HEK293 (cell line): ENCODE measurements at regions not wholly inside any gene's neighbourhood (a gene's known extent, or its start where the extent isn't known, plus 50 kb on each side); places are given as distances from the start of the nearest gene placed in this dataset.

Experiments
- CTCF ChIA-PET: fragments of 350-600 bp; formaldehyde crosslinking; extraction: SDS; loops from one replicate; lab custom pipeline; 2021; ENCODE audit warnings: antibody characterized with exemption; lab: Yijun Ruan, JAX
- POLR2A ChIA-PET: fragments of 300-600 bp; formaldehyde crosslinking; extraction: SDS; loops from one replicate; lab custom pipeline; 2020; ENCODE audit warnings: antibody characterized with exemption, inconsistent platforms; lab: Yijun Ruan, JAX
- H3K27ac ChIP-seq: fragments of 200-500 bp; sonication (Bioruptor generic); 2 replicates; pipeline ENCODE4 v1.5.1; 2014; ENCODE audit warnings: low read depth, low read length, control low read depth, inconsistent platforms; ENCODE audit errors: extremely low read depth
- H3K36me3 ChIP-seq, 2 experiments: fragments of 200-500 bp in 1 of 2; sonication (Bioruptor generic) in 1 of 2; 1 replicate in 1 of 2; 2 replicates in 1 of 2; pipeline ENCODE4 v1.5.1; 2014 to 2017; ENCODE audit warnings: inconsistent platforms in 2 of 2, low read length in 2 of 2; ENCODE audit not compliant: control insufficient read depth in 2 of 2, insufficient read depth in 1 of 2
- H3K4me1 ChIP-seq: fragments of 200-500 bp; sonication (Bioruptor generic); 2 replicates; pipeline ENCODE4 v1.5.1; 2014; ENCODE audit warnings: mild to moderate bottlenecking, low read length, inconsistent platforms; ENCODE audit not compliant: control insufficient read depth, insufficient read depth
- H3K4me3 ChIP-seq: 2 replicates; pipeline ENCODE4 v1.5.1; 2011; ENCODE audit warnings: low read depth, mild to moderate bottlenecking, control low read depth, low read length, moderate library complexity
- H3K9me3 ChIP-seq: fragments of 200-500 bp; sonication (Bioruptor generic); 2 replicates; pipeline ENCODE4 v1.5.1; 2014; ENCODE audit warnings: low read depth, low read length, inconsistent platforms; ENCODE audit not compliant: control insufficient read depth, insufficient read depth
- BCL11A ChIP-seq: fragments of 450-650 bp; formaldehyde crosslinking; IDR thresholded peaks from 2 replicates; pipeline ENCODE4 v1.5.1; 2016; ENCODE audit warnings: low read depth, missing biosample characterization, missing genetic modification characterization
- GLIS1 ChIP-seq: fragments of 450-650 bp; formaldehyde crosslinking; IDR thresholded peaks from 2 replicates; pipeline ENCODE4 v1.5.1; 2016; ENCODE audit warnings: missing biosample characterization, missing genetic modification characterization
- INSM2 ChIP-seq: fragments of 450-650 bp; formaldehyde crosslinking; IDR thresholded peaks from 2 replicates; pipeline ENCODE4 v1.5.1; 2016; ENCODE audit warnings: missing biosample characterization, missing genetic modification characterization
- KLF1 ChIP-seq: fragments of 450-650 bp; formaldehyde crosslinking; IDR thresholded peaks from 2 replicates; pipeline ENCODE4 v1.5.1; 2016; ENCODE audit warnings: missing biosample characterization, missing genetic modification characterization
- KLF16 ChIP-seq: fragments of 450-650 bp; formaldehyde crosslinking; IDR thresholded peaks from 2 replicates; pipeline ENCODE4 v1.5.1; 2017; ENCODE audit warnings: missing biosample characterization, missing genetic modification characterization
- OSR2 ChIP-seq: fragments of 450-650 bp; formaldehyde crosslinking; IDR thresholded peaks from 2 replicates; pipeline ENCODE4 v1.5.1; 2016; ENCODE audit warnings: missing biosample characterization, missing genetic modification characterization
- PATZ1 ChIP-seq: fragments of 450-650 bp; formaldehyde crosslinking; IDR thresholded peaks from 2 replicates; pipeline ENCODE4 v1.5.1; 2016; ENCODE audit warnings: missing biosample characterization, missing genetic modification characterization
- SCRT2 ChIP-seq: fragments of 450-650 bp; formaldehyde crosslinking; IDR thresholded peaks from 2 replicates; pipeline ENCODE4 v1.5.1; 2016; ENCODE audit warnings: missing biosample characterization, missing genetic modification characterization
- TRIM28 ChIP-seq: IDR thresholded peaks from 2 replicates; pipeline ENCODE4 v1.6.1; 2011; ENCODE audit warnings: low read length, control low read depth, borderline replicate concordance
- ZBTB21 ChIP-seq: fragments of 450-650 bp; formaldehyde crosslinking; IDR thresholded peaks from 2 replicates; pipeline ENCODE4 v1.5.1; 2017; ENCODE audit warnings: missing biosample characterization, missing genetic modification characterization
- ZBTB48 ChIP-seq: fragments of 450-650 bp; formaldehyde crosslinking; IDR thresholded peaks from 2 replicates; pipeline ENCODE4 v1.5.1; 2016; ENCODE audit warnings: missing biosample characterization, missing genetic modification characterization
- ZFHX2 ChIP-seq: fragments of 450-650 bp; formaldehyde crosslinking; conservative IDR thresholded peaks from 2 replicates; pipeline ENCODE4 v1.5.1; 2016; ENCODE audit warnings: missing biosample characterization, missing genetic modification characterization
- ZFP69B ChIP-seq: fragments of 450-650 bp; formaldehyde crosslinking; IDR thresholded peaks from 2 replicates; pipeline ENCODE4 v1.5.1; 2016; ENCODE audit warnings: missing biosample characterization, missing genetic modification characterization
- ZNF174 ChIP-seq: fragments of 450-650 bp; formaldehyde crosslinking; IDR thresholded peaks from 2 replicates; pipeline ENCODE4 v1.5.0; 2017; ENCODE audit warnings: missing biosample characterization, mild to moderate bottlenecking, missing genetic modification characterization
- ZNF23 ChIP-seq: fragments of 450-650 bp; formaldehyde crosslinking; IDR thresholded peaks from 2 replicates; pipeline ENCODE4 v1.5.1; 2016; ENCODE audit warnings: missing biosample characterization, missing genetic modification characterization, borderline replicate concordance
- ZNF24 ChIP-seq: fragments of 450-650 bp; formaldehyde crosslinking; IDR thresholded peaks from 2 replicates; pipeline ENCODE4 v1.5.1; 2016; ENCODE audit warnings: missing biosample characterization, missing genetic modification characterization
- ZNF423 ChIP-seq: fragments of 450-650 bp; formaldehyde crosslinking; IDR thresholded peaks from 2 replicates; pipeline ENCODE4 v1.5.1; 2016; ENCODE audit warnings: missing biosample characterization, missing genetic modification characterization
- ZNF449 ChIP-seq: fragments of 450-650 bp; formaldehyde crosslinking; IDR thresholded peaks from 2 replicates; pipeline ENCODE4 v1.5.1; 2017; ENCODE audit warnings: missing biosample characterization, mild to moderate bottlenecking, missing genetic modification characterization, moderate library complexity
- ZNF561 ChIP-seq: fragments of 450-650 bp; IDR thresholded peaks from 2 replicates; pipeline ENCODE4 v1.5.1; 2018; ENCODE audit warnings: missing biosample characterization, missing genetic modification characterization, borderline replicate concordance
- ZNF580 ChIP-seq: fragments of 450-650 bp; formaldehyde crosslinking; IDR thresholded peaks from 2 replicates; pipeline ENCODE4 v1.5.1; 2016; ENCODE audit warnings: missing biosample characterization, missing genetic modification characterization
- ZNF600 ChIP-seq: fragments of 450-650 bp; formaldehyde crosslinking; IDR thresholded peaks from 2 replicates; pipeline ENCODE4 v1.5.1; 2016; ENCODE audit warnings: missing biosample characterization, missing genetic modification characterization
- ZNF629 ChIP-seq: fragments of 450-650 bp; formaldehyde crosslinking; IDR thresholded peaks from 2 replicates; pipeline ENCODE4 v1.5.1; 2017; ENCODE audit warnings: missing biosample characterization, missing genetic modification characterization
- ZNF777 ChIP-seq: fragments of 450-650 bp; formaldehyde crosslinking; IDR thresholded peaks from 2 replicates; pipeline ENCODE4 v1.5.1; 2017; ENCODE audit warnings: missing biosample characterization, missing genetic modification characterization, borderline replicate concordance
- ZNF785 ChIP-seq: fragments of 450-650 bp; formaldehyde crosslinking; IDR thresholded peaks from 2 replicates; pipeline ENCODE4 v1.5.1; 2016; ENCODE audit warnings: missing biosample characterization, missing genetic modification characterization
- ZSCAN4 ChIP-seq: fragments of 450-650 bp; formaldehyde crosslinking; IDR thresholded peaks from 2 replicates; pipeline ENCODE4 v1.5.1; 2017; ENCODE audit warnings: missing biosample characterization, missing genetic modification characterization
- ZXDB ChIP-seq: fragments of 450-650 bp; formaldehyde crosslinking; IDR thresholded peaks from 2 replicates; pipeline ENCODE4 v1.5.1; 2016; ENCODE audit warnings: missing biosample characterization, missing genetic modification characterization

- POLR2A ChIA-PET, result interaction anchor here (1.4 kb wide), 1 partner anchor 172 kb away, joined by 3 read pairs; no protein-coding TSS in a partner anchor
- CTCF ChIA-PET, result interaction anchor here (0.6 to 20.2 kb wide), 11 partner anchors 8 to 200 kb away, joined by 3 to 593 read pairs (median 4); no protein-coding TSS in a partner anchor
- Histone ChIP-seq H3K27ac (no peak overlapping the region; the same call in 1 of the 2 replicates), H3K4me1 (peaks cover 14% of the 10 kb centered on the region), H3K9me3 (no peaks in the 10 kb centered on the region), H3K36me3 (no peaks in the 10 kb centered on the region), H3K4me3 (no peak overlapping the region)
- TF ChIP-seq ZNF580 (tag by site-specific recombination) (no peak), GLIS1 (tag by site-specific recombination) (peak; percentile 18; the same call in 1 of the 2 replicates), ZNF23 (tag by site-specific recombination) (no peak), ZNF785 (tag by site-specific recombination) (no peak)
Observed at GRCh38 chr1:201712387-201713085, 116.4 kb upstream of the IPO9 start.

GRCh38 chr1:201713086-201713810, 115.7 kb upstream of the IPO9 start:
- Histone ChIP-seq H3K4me1 (peaks cover 14% of the 10 kb centered on the region), H3K36me3 (peaks cover 0 to 1% of the 10 kb centered on the region in 2 experiments; a peak in 1 of 3 replicates), H3K9me3 (no peaks in the 10 kb centered on the region), H3K27ac (peak overlapping the region; percentile 20; the same call in 1 of the 2 replicates), H3K4me3 (no peak overlapping the region)
- ChIA-PET POLR2A (interaction anchor here (1.4 kb wide), 1 partner anchor 173 kb away, joined by 3 read pairs; no protein-coding TSS in a partner anchor), CTCF (interaction anchor here (0.5 to 20.2 kb wide), 12 partner anchors 9 to 407 kb away, joined by 3 to 593 read pairs (median 4); no protein-coding TSS in a partner anchor)
- TF ChIP-seq ZBTB48 (tag by site-specific recombination), result peak; percentile 38
- TF ChIP-seq ZNF777 (tag by site-specific recombination), result no peak
- TF ChIP-seq TRIM28, result peak; percentile 57; the same call in 1 of the 2 replicates
- TF ChIP-seq SCRT2, result peak; percentile 57; the same call in 1 of the 2 replicates
- TF ChIP-seq ZSCAN4 (tag by site-specific recombination), result no peak
- TF ChIP-seq ZFHX2 (tag by site-specific recombination), result peak; percentile 79
- peak; percentile 53; the same call in 1 of the 2 replicates for TF ChIP-seq ZXDB (tag by site-specific recombination)
- peak; percentile 29; the same call in 1 of the 2 replicates for TF ChIP-seq OSR2
- peak; percentile 75 for TF ChIP-seq ZBTB21 (tag by site-specific recombination)
- peak; percentile 78 for TF ChIP-seq ZFP69B (tag by site-specific recombination)
- no peak for TF ChIP-seq ZNF423 (tag by site-specific recombination)
- no peak for TF ChIP-seq ZNF174
- peak; percentile 71; the same call in 1 of the 2 replicates for TF ChIP-seq BCL11A (tag by site-specific recombination)
- peak; percentile 69 for TF ChIP-seq INSM2
- TF ChIP-seq ZNF629 (tag by site-specific recombination), result peak; percentile 88
- no peak; the same call in 1 of the 2 replicates for TF ChIP-seq KLF16 (tag by site-specific recombination)
- peak; percentile 72; the same call in 1 of the 2 replicates for TF ChIP-seq ZNF449
- peak; percentile 61 for TF ChIP-seq KLF1
- peak; percentile 48; the same call in 1 of the 2 replicates for TF ChIP-seq ZNF561 (tag by site-specific recombination)
- peak; percentile 85 for TF ChIP-seq ZNF24 (tag by site-specific recombination)
- peak; percentile 94 for TF ChIP-seq PATZ1 (tag by site-specific recombination)
- peak; percentile 96 for TF ChIP-seq ZNF600 (tag by site-specific recombination)
